NCI-H1105 treated with DMSO at 0.1 percent for 48 hours (cell line): ENCODE measurements at regions not wholly inside any gene's neighbourhood (a gene's known extent, or its start where the extent isn't known, plus 50 kb on each side); places are given as distances from the start of the nearest gene placed in this dataset.

Experiments used
- DNase-seq: peaks from one replicate; lab custom pipeline; 2025; lab: John Stamatoyannopoulos, UW

- no peak for DNase-seq
These were observed 61.8 kb upstream of the PTPRD start for GRCh38 chr9:10674586-10674985.

- no peak for DNase-seq
These were observed 65.2 kb upstream of the PTPRD start for GRCh38 chr9:10678010-10678409.

GRCh38 chr9:10678790-10679189 lies 66.0 kb upstream of the PTPRD start:
- DNase-seq = no peak

- no peak for DNase-seq
These were observed 74.1 kb upstream of the PTPRD start for GRCh38 chr9:10686943-10687342.

- no peak for DNase-seq
These were observed 77.7 kb upstream of the PTPRD start for GRCh38 chr9:10690546-10690945.

- no peak for DNase-seq
These were observed 84.2 kb upstream of the PTPRD start for GRCh38 chr9:10697044-10697443.

GRCh38 chr9:10700291-10700690 lies 87.5 kb upstream of the PTPRD start:
- DNase-seq = no peak

GRCh38 chr9:10700915-10701314 lies 88.1 kb upstream of the PTPRD start:
- DNase-seq = no peak

- DNase-seq = no peak
These were observed 89.1 kb upstream of the PTPRD start for GRCh38 chr9:10701906-10702305.

- no peak for DNase-seq
These were observed 90.3 kb upstream of the PTPRD start for GRCh38 chr9:10703139-10703538.

GRCh38 chr9:10704720-10705119 lies 91.9 kb upstream of the PTPRD start:
- no peak for DNase-seq

GRCh38 chr9:10705383-10705782 lies 92.6 kb upstream of the PTPRD start:
- DNase-seq = no peak

GRCh38 chr9:10706788-10707187 lies 94.0 kb upstream of the PTPRD start:
- DNase-seq = no peak

GRCh38 chr9:10721301-10721700 lies 108.5 kb upstream of the PTPRD start:
- DNase-seq = no peak

- DNase-seq = no peak
These were observed 116.4 kb upstream of the PTPRD start for GRCh38 chr9:10729213-10729612.

GRCh38 chr9:10744669-10745068 lies 131.9 kb upstream of the PTPRD start:
- DNase-seq = no peak

GRCh38 chr9:10753474-10753873 lies 140.7 kb upstream of the PTPRD start:
- no peak for DNase-seq

- no peak for DNase-seq
These were observed 151.7 kb upstream of the PTPRD start for GRCh38 chr9:10764481-10764880.

- no peak for DNase-seq
These were observed 160.3 kb upstream of the PTPRD start for GRCh38 chr9:10773136-10773535.

GRCh38 chr9:10774051-10774450 lies 161.2 kb upstream of the PTPRD start:
- no peak for DNase-seq

- peak; percentile 22 for DNase-seq
These were observed 172.5 kb upstream of the PTPRD start for GRCh38 chr9:10785255-10785654.

GRCh38 chr9:10793306-10793705 lies 180.5 kb upstream of the PTPRD start:
- no peak for DNase-seq

GRCh38 chr9:10804486-10804885 lies 191.7 kb upstream of the PTPRD start:
- DNase-seq = no peak

GRCh38 chr9:10806868-10807267 lies 194.1 kb upstream of the PTPRD start:
- DNase-seq = no peak

- no peak for DNase-seq
These were observed 205.4 kb upstream of the PTPRD start for GRCh38 chr9:10818206-10818605.
